NCI-H526 (cell line): ENCODE measurements at regions not wholly inside any gene's neighbourhood (a gene's known extent, or its start where the extent isn't known, plus 50 kb on each side); places are given as distances from the start of the nearest gene placed in this dataset.
A peak's percentile ranks its signal among the peaks of the same experiment; 100 is the strongest.

ENCODE experiments used
- DNase-seq, 2 experiments: peaks; one replicate each; lab custom pipeline; 2025; lab: John Stamatoyannopoulos, UW

DNA sequence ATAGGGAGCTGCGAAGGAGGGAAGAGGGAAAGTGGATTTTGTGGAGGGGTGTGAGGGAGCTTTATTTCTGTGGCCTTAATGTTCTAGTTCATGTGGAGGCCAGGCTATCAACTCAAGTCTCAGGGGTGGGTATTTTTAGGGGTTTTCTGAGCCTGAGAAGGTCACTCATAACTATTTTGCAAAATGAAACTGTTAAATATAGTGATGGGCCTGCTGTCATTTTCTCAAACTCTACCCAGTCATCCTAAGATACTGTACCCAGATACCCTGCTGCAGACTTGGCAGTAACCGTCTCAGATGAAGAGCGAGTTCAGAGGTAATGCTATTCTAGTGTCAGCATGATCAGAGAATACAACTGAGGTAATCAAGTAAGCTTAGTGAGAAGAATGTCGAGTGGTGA lies 545.0 kb upstream of the TBL1XR1 start:
- no peak for DNase-seq

DNA sequence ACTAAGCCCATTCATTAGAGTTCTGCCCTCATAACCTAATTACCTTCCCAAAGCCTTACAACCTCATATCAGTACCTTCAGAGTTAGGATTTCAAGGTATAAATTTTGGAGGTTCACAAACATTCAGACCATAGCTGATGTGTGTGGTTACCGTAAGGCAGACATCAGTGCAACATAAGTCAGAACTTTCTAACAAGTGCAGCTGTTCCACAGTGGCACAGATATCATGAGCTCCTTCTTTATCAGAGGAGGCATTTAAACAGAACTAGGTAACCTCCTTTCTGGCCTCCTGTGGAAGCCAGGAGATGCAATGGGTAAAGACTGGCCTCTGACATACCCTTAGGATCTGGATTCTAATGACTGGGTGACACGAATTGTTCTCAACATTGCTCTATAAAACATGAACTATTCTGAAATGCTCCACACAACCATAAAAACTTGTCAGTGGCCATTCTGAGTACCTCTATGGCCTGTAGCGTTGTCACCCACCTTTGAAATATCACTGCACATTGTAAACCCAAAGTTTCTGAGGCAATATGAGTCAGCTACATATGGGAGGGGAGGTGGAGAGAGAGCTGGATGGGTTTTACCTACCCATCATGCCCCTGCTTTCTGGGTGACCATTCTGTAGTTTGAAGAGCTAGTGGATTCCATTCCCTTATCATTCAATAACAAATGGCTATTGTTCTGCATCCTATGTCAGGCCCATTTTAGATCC lies 546.0 kb upstream of the TBL1XR1 start:
- DNase-seq, result no peak

DNA sequence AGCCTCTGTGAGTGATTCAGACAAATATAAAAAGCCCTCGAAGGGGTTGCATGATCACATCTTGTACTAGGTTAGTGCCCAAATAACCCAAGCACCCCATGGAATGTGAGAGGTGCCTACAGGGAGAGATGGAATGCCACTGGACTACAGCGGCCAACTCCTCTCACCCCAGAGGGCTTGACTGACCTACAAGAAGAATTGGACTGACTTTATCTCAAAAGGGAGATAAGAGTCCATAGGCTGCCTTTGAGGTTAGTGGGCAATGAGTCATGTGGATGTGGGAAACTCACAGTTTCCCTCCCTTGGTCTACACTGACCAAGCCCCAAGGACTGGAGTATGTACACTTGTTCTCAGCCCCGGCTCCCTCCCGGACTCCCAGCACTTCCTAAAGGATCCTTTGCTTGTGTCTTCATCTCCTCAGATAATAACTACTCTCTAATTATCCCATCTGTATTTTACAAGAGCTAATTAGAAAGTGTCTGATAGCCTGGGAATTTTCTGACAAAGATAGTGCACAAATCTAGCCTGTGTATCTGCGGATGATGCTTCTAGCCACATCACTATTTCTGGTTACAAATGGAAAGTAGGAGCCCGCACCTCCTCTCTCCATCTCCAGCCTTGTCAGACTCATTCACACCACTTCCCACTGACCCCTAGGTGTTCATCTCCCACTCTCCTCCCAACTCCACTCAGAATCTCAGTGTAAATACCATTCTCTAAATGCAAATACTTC lies 547.8 kb upstream of the TBL1XR1 start:
- DNase-seq, result no peak

DNA sequence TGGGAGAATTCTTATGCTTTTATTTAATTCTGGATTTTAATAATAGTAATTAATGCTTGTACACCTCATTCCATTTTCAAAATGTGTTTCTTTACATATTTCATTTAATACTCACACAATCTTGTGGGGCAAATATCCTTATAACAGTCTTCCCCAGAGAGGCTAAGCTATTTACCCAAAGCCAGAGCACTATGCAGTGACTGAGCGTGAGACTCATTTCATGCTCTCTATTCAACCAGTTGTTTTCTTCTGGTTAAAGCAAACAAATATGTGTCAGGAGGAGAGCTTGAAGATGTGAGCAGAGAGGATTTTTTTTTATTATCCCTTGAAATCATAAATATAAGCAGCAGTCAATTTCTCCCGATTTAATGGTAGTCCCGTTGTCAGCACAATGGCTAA lies 548.3 kb upstream of the TBL1XR1 start:
- DNase-seq, result no peak

DNA sequence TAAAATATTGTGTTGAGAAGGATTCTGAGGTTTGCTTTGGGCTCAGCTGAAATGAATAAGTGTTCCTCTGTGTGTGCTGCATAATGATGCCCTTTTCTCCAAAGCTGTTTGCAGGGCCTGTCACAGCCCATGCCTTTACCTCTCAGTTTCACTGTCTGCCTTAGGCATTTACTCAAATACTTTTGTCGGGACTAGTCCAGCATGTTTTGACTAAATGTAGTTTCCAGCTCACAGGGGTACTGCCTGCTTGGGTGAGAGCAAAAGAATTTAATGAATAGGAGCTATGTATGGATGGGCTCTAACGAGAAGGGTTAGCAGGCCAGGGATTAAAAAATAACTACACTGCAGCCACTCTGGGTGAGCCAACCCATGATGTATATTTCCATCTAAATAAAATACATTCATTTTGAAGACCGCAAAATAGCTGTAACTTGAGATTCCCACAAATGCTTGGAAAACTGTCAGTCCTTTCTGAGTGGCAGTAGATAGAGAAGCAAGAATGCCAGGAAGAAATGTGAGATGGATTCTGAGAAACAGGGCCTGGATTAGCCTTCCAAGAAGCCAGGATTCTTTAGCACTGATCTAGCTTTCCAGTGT lies 549.2 kb upstream of the TBL1XR1 start:
- no peak for DNase-seq

DNA sequence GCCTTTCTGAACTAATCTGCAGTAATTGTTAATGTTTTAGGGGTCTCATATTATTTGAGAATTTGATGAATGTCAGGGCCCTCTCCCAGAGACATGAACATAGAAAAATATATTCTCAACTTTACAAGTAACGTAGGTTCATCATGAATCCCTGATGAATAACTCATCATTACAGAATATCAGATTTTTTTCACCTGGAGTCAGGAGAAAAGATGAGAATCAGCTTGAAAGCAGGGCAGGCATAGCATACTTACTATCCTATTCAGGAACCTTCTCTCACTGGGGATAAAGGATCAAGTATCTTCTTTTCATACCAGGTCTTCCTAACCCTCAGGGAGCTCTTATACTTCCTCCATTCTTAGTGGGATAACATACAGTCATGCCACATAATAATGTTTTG lies 552.6 kb upstream of the TBL1XR1 start:
- no peak for DNase-seq

DNA sequence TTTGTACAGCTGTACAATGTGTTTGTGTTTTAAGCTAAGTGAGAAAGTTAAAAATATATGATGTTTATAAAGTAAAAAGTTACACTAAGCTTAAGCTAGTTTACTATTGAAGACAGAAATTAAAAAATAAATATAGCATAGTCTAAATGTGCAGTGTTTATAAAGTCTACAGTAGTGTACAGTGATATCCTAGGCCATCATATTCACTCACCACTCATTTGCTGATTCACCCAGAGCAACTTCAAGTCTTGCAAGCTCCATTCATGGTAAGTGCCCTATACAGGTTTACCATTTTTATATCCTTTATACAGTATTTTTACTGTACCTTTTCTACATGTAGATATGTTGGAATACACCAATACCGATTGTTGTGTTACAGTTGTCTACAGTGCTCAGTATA lies 553.2 kb upstream of the TBL1XR1 start:
- no peak for DNase-seq

DNA sequence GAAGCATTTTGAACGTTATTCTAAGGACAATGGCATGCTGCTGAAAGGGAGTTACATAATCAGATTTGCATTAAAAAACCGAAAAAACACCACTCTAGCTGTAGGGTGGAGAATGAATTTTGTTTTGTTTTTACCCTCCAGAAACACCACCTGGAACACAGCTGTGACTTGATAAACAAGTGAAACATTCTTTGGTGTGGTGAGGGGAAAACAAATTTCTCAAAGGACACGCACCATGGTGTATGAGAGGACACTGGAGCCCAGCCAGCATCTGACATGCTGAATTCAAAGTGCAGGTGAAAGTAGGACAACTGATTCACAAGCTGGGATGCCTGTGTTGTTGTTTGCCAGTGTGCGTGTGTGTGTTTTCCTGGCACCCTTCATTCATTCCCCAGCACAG lies 554.5 kb upstream of the TBL1XR1 start:
- DNase-seq, result peak in 1 of 2 experiments; percentile 12

DNA sequence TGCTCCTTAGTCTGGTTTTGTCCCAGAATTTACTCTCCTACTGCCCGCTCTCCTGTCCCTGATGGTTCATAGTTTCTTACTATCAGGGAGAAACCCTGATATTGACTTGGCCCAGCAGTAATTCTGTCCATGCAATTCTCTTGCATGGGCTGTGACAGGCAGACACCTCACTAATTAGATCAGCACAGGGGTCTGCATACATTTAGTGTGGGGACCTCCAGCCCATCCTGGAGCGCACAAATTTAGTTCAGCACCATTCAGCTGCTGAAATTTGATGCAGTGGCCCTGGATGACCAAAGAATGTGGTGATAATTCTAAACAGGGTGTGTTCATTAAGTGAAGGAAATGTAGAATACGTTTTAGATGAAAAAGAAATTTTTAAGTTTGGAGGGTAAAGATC lies 555.5 kb upstream of the TBL1XR1 start:
- DNase-seq, result no peak

DNA sequence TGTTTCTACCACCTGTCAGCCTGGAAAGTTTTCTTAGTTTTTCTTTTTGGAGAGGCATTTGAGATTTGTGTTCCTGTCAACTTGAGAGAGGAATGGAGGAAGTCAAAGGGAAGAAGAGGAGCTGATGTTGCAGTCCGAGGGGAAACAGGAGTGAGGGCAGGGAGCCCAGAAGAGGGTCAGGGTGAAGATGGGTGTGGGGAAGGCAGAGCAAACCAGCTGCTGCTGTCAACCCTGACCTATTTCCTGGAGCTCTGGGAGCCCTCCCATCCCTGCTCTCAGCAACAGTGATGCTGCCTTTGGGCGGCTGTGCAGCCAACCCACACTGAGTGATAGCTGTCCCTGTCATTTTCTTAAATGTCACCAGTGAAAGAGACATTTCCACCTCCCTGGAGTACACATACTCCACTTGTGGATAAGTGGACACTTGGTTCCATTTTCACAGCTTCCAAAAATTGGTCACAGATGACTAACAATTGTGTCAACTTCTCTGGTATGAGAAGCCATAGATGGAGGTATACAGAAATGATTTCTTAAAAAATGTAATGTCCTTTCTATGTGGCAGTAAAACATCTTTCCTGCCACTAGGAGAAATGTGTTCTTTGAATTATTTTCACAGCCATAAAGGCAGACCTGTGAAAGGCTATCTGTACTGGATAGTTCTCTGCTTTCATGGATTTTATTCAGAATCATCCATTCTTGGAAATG lies 556.3 kb upstream of the TBL1XR1 start:
- DNase-seq, result no peak

DNA sequence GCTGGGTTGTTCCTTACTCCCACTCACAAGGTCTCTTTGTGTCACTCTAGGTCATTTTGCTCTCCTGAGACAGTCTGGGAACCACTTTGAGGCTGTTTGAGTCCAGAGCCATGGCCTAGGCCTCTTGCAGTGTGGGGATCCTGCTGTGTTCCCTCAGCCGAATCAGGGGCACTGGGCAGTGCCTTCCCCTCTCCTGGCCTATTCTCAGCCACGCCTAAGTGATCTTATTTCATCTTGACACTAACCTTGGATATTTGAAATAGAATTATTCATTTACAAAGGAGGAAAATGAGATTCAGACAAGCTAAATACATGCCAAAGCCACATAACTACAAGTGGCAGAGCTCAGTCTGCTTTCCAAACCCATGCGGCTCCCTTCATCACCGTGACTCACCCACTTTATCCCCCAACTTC lies 557.2 kb upstream of the TBL1XR1 start:
- no peak for DNase-seq

DNA sequence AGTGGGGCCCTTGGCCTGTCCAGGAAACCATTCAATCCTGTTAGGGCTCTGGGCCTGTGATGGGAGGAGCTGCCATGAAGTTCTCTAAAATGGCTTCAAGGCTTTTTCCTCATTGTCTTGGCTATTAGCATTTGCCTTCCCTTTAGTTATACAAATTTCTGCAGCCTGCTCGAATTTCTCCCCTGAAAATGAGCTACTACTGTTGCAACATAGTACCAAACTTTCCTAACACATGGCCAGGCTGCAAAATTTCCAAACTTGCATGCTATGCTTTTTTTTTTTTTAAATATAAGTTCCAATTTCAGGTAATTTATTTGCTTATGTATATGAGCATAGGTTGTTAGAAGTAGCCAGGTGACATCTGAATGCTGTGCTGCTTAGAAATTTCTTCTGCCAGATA lies 560.8 kb upstream of the TBL1XR1 start:
- DNase-seq, result no peak

DNA sequence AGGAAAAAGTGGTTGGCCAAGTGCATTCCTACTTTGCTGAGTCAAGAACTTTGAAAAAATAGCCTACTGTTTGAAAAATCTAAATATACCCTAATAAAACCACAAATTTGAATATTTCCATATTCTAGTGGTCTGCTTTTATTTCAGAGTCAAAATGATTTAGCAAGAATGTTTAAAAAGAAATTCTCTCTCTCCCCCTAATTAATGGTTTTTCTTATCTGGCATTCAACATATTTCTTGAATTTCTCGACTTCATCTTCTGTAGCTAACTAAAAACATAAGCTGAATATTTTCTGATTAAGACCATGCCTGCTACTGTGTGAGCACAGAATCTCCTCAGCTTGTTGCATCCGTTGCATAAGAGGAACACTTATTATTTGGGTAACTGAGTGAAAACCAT lies 563.5 kb upstream of the TBL1XR1 start:
- DNase-seq, result no peak

DNA sequence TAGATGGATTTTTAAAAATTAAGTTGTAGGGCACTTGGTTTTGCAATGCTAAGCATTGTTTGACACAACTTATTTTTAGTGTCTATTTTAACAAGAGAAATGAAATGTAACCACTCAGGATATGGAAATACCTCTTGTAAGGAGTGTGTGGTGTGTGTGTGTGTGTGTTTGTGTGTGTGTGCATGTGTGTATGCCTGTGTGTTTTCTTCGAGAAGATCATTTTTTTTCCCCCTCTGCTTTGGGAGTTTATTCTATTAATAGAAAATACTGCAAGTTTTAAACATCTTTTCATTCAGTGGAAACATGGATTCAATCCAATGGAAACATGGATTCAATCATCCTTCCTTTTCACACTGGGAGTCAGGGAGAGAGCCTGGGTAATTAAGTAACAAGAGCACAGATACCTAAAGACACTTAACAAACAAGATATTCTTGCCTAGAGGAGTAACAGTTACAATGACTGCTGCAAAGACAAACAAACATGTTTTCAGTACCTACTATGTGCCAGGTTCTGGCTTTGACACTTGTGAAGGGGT lies 567.2 kb upstream of the TBL1XR1 start:
- no peak for DNase-seq

DNA sequence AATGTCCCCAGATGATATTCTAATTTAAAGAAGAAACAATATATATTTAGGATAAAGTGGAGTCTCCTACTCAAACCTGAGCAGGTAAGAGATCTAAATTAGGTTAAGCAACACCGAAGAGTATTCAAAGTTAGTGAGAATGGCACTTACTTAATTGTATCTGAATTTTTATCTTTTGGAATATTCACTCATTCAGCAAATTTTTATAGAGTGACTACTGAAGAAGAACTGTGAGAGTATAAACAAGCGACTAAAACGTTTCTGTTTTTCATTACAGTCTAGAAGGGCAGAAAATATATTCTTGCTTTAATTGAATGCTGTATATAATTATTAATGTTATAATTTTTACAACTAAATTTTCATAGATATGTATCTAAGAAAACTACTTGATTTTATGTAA lies 567.7 kb upstream of the TBL1XR1 start:
- no peak for DNase-seq

DNA sequence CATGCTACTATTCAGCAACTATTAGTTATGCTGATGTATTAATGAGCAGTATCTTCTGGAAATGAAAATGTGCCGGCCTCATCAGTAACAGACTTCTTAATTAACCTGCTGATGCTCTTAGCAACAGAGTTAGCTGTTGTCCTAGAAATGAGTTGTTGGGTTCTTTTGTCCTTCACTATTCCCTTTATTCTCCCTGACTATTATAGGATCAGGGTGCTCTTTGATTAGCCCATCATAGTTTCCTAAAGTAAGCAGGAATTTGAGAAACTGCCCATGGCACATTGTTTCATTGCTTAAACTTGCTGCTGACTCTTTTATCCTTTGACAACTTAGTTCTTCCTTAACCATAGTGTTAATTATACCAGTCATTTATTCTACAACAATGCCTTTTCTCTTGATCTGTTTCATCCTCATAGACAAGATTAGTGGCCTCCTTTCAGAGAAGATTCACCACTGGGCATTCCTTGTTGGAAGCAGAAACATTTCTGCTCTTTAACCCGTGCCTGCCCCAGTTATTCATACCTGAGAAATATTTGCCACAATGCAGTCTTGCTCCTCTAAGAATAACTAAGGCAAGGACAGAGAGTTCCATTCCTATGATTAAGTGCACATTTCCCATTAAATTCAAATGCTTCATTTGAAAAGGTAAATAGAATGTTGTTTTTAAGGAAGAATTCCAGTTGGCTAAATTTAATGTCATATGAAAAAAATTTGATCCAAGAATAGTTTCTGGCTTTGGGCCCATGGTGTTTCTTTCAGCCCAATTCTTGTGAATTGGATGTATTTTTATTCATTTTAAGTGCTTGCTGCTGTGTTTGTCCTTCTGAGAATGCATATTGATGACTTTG lies 573.3 kb upstream of the TBL1XR1 start:
- no peak for DNase-seq

DNA sequence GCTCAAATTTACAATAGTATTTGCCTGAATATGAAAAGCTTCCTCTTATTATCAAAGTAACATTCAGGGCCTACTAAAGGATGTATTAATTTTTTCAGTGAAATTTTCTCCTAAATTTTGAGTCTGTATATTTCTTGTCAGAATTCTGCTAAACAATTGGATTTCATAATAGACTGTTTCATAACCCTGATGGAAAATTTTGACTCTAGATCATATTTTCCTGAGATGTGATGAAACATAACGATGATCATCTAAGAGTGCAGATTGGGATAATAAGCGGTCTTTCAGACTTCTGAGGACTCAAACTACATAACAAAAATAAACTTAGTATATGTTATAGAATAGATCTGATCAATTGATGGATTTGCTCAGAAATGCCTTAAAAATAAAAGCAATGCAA lies 574.5 kb upstream of the TBL1XR1 start:
- DNase-seq, result no peak

DNA sequence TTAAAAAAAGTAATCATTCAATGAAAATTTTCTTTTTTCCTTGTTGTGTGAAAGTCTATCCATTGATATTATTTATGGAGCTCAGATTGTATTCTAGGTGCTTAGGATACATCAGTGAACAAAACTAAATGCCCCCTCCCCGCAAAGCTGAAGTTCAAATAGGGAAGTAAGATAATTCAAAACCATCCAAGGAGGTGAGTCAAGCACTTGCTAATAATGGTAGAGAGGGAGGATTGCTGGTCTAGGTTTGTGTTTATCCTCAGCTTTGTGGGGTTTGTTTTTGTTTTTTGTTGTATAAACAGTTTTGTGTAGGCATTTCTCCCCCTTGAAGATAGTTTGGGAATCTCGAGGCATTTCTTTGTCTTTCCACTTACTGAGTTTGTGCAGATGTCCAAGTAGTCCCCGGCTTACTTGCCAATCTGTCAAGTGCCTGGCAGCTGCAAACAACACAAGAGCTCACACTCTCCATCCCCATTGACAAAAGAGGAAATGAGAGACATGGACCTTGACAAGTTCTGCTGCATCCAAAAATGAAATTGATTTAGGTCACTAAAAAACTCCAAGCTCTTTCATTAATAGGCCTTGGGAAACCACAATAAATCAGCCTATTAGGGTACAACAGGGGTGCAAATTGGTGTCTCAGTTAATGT lies 575.8 kb upstream of the TBL1XR1 start:
- DNase-seq, result no peak

DNA sequence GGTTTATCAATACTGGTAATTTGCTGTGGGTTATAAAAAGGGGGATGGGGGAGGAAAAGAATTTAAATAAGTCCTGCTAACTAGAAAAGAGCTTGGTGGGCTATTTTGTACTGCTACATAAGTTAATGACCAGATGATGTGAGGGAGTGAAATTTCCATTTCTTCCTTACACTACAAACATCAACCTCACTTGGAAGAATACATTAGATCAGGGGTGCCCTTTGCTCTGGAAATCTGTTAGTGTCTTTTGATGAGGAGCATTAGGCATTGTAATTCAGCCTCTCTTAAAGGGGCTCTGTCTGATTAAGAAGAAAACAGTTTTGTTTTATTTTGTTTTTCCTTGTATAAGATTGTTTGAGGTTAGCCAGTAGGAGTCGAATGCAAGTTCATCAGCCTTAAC lies 576.4 kb upstream of the TBL1XR1 start:
- DNase-seq, result no peak

DNA sequence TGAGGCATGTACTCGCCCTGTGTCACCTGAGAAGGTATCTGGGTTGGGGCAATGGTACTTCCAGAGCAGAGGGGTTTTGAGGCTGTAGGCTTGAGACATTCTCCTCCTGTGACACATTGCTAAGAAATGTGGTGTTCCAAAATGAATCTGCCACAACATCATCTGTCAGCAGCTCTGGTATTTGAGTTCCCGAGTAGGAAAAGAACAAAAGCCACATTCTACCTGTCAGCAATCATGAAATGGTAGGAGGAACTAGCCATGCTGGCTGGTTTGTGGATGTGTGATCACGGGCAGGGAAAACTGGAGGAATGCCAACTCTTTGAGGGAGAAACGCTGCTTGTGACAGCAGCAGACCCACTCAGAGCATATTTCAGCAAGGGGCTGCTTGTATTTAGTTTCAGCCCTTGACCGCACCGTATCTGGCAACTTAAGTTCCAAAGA lies 579.4 kb upstream of the TBL1XR1 start:
- DNase-seq, result no peak

DNA sequence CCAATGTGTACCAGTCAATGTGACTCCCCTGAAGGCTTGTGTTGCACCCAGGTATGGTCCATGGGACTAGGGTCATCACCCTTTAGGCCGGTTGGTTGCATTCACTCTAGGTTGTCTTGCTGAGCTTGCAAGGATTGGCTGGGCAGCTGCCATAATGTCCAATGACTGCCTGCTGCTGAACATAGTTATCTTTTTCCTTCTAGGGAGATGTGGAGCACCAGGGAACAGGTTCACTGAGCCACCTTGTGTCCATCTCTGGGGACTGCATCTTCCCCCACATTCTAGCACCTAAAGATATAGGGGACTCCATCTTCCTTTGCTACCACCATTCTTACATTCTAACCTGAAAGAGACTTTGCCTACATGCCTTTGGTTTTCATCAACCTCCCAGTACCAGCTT lies 580.4 kb upstream of the TBL1XR1 start:
- peak; percentile 37 to 76 for DNase-seq
